HG03280 (cell line): ENCODE measurements at regions not wholly inside any gene's neighbourhood (a gene's known extent, or its start where the extent isn't known, plus 50 kb on each side); places are given as distances from the start of the nearest gene placed in this dataset.

Experiments used
- ATAC-seq: cut with Tn5 transposase; IDR thresholded peaks from one replicate; pipeline ENCODE4 v1.9.1; 2021; ENCODE audit warnings: mild to moderate bottlenecking, moderate library complexity; ENCODE audit not compliant: unreplicated experiment

GRCh38 chr1:82728206-82728605, 927.5 kb downstream of the ADGRL2 start:
- ATAC-seq, result no peak

GRCh38 chr1:82724246-82724645, 923.5 kb downstream of the ADGRL2 start:
- no peak for ATAC-seq

GRCh38 chr1:82722608-82723007, 921.9 kb downstream of the ADGRL2 start:
- no peak for ATAC-seq

- ATAC-seq, result no peak
These were observed 921.0 kb downstream of the ADGRL2 start for GRCh38 chr1:82721702-82722101.

GRCh38 chr1:82718719-82719419, 918.1 kb downstream of the ADGRL2 start:
- ATAC-seq, result no peak

GRCh38 chr1:82710091-82710490, 909.4 kb downstream of the ADGRL2 start:
- no peak for ATAC-seq

- ATAC-seq, result no peak
These were observed 906.9 kb downstream of the ADGRL2 start for GRCh38 chr1:82707681-82708080.

GRCh38 chr1:82706741-82707140, 906.0 kb downstream of the ADGRL2 start:
- no peak for ATAC-seq

GRCh38 chr1:82704966-82705365, 904.2 kb downstream of the ADGRL2 start:
- no peak for ATAC-seq

- ATAC-seq, result no peak
These were observed 903.7 kb downstream of the ADGRL2 start for GRCh38 chr1:82704393-82704792.

- no peak for ATAC-seq
These were observed 903.2 kb downstream of the ADGRL2 start for GRCh38 chr1:82703951-82704350.

- ATAC-seq, result no peak
These were observed 899.7 kb downstream of the ADGRL2 start for GRCh38 chr1:82700476-82700875.

GRCh38 chr1:82697965-82698364, 897.2 kb downstream of the ADGRL2 start:
- ATAC-seq, result no peak

GRCh38 chr1:82695443-82695842, 894.7 kb downstream of the ADGRL2 start:
- ATAC-seq, result no peak

- ATAC-seq, result no peak
These were observed 889.7 kb downstream of the ADGRL2 start for GRCh38 chr1:82690411-82690810.

GRCh38 chr1:82689217-82689616, 888.5 kb downstream of the ADGRL2 start:
- no peak for ATAC-seq

- ATAC-seq, result no peak
These were observed 886.0 kb downstream of the ADGRL2 start for GRCh38 chr1:82686774-82687173.

- no peak for ATAC-seq
These were observed 846.2 kb downstream of the ADGRL2 start for GRCh38 chr1:82646888-82647287.

GRCh38 chr1:82646336-82646735, 845.6 kb downstream of the ADGRL2 start:
- no peak for ATAC-seq

- ATAC-seq, result no peak
These were observed 843.6 kb downstream of the ADGRL2 start for GRCh38 chr1:82644186-82644915.

GRCh38 chr1:82640352-82640751, 839.6 kb downstream of the ADGRL2 start:
- no peak for ATAC-seq

- no peak for ATAC-seq
These were observed 833.5 kb downstream of the ADGRL2 start for GRCh38 chr1:82634266-82634665.
